GM21737 (cell line): ENCODE measurements at regions not wholly inside any gene's neighbourhood (a gene's known extent, or its start where the extent isn't known, plus 50 kb on each side); places are given as distances from the start of the nearest gene placed in this dataset.
"Not testable (repeated sequence)": the region's sequence is repeated elsewhere in the genome, so short reads cannot be mapped to it uniquely, and the experiment has no call there.

Experiments used
- ATAC-seq: cut with Tn5 transposase; IDR thresholded peaks from one replicate; pipeline ENCODE4 v1.9.1; 2021; ENCODE audit warnings: mild to moderate bottlenecking, moderate library complexity; ENCODE audit not compliant: unreplicated experiment

GRCh38 chr5:113719549-113719948 is 206.1 kb downstream of the YTHDC2 start:
- no peak for ATAC-seq

GRCh38 chr5:113721171-113721570 is 207.7 kb downstream of the YTHDC2 start:
- ATAC-seq = no peak

- no peak for ATAC-seq
These were observed 209.5 kb downstream of the YTHDC2 start for GRCh38 chr5:113723021-113723420.

- ATAC-seq = no peak
These were observed 222.3 kb downstream of the YTHDC2 start for GRCh38 chr5:113735751-113736150.

- no peak for ATAC-seq
These were observed 228.7 kb downstream of the YTHDC2 start for GRCh38 chr5:113742176-113742575.

GRCh38 chr5:113742639-113743038 is 229.1 kb downstream of the YTHDC2 start:
- no peak for ATAC-seq

GRCh38 chr5:113748403-113748802 is 234.9 kb downstream of the YTHDC2 start:
- ATAC-seq = no peak

- no peak for ATAC-seq
These were observed 235.8 kb downstream of the YTHDC2 start for GRCh38 chr5:113749334-113749733.

GRCh38 chr5:113753182-113753581 is 239.7 kb downstream of the YTHDC2 start:
- not testable (repeated sequence) for ATAC-seq

GRCh38 chr5:113755516-113755915 is 242.0 kb downstream of the YTHDC2 start:
- ATAC-seq = no peak

- ATAC-seq = no peak
These were observed 244.0 kb downstream of the YTHDC2 start for GRCh38 chr5:113757508-113757907.

GRCh38 chr5:113759505-113759904 is 246.0 kb downstream of the YTHDC2 start:
- ATAC-seq = no peak

- no peak for ATAC-seq
These were observed 247.0 kb downstream of the YTHDC2 start for GRCh38 chr5:113760486-113760885.

- ATAC-seq = no peak
These were observed 248.1 kb downstream of the YTHDC2 start for GRCh38 chr5:113761594-113761993.

- no peak for ATAC-seq
These were observed 250.9 kb downstream of the YTHDC2 start for GRCh38 chr5:113764382-113764781.

GRCh38 chr5:113766827-113767226 is 253.3 kb downstream of the YTHDC2 start:
- ATAC-seq = not testable (repeated sequence)

- no peak for ATAC-seq
These were observed 257.2 kb downstream of the YTHDC2 start for GRCh38 chr5:113770648-113771047.

GRCh38 chr5:113771483-113771882 is 258.0 kb downstream of the YTHDC2 start:
- ATAC-seq = no peak

GRCh38 chr5:113776168-113776567 is 262.7 kb downstream of the YTHDC2 start:
- ATAC-seq = no peak

- no peak for ATAC-seq
These were observed 263.5 kb downstream of the YTHDC2 start for GRCh38 chr5:113776832-113777525.

- ATAC-seq = no peak
These were observed 264.7 kb downstream of the YTHDC2 start for GRCh38 chr5:113778147-113778546.

- no peak for ATAC-seq
These were observed 274.7 kb downstream of the YTHDC2 start for GRCh38 chr5:113788141-113788655.

- no peak for ATAC-seq
These were observed 276.3 kb downstream of the YTHDC2 start for GRCh38 chr5:113789769-113790168.
